Hepatocyte (in vitro differentiated cells): ENCODE measurements at regions not wholly inside any gene's neighbourhood (a gene's known extent, or its start where the extent isn't known, plus 50 kb on each side); places are given as distances from the start of the nearest gene placed in this dataset.
"Not testable (repeated sequence)": the region's sequence is repeated elsewhere in the genome, so short reads cannot be mapped to it uniquely, and the experiment has no call there.

Experiments
- DNase-seq: peaks from one replicate; pipeline ENCODE4 v3.0.0-alpha.2; 2016; ENCODE audit warnings: low spot score
- H2AFZ ChIP-seq: fragments of 200-600 bp; sonication (generic); 2 replicates; pipeline ENCODE4 v1.6.0; 2016; ENCODE audit warnings: antibody characterized with exemption, mild to moderate bottlenecking
- H3K27ac ChIP-seq: fragments of 200-600 bp; sonication (generic); 2 replicates; pipeline ENCODE4 v1.5.1; 2016; ENCODE audit warnings: mild to moderate bottlenecking
- H3K27me3 ChIP-seq: fragments of 200-600 bp; sonication (generic); 2 replicates; pipeline ENCODE4 v1.6.1; 2016
- H3K36me3 ChIP-seq: fragments of 200-600 bp; sonication (generic); replicated peaks from 2 replicates; pipeline ENCODE4 v1.5.1; 2016; ENCODE audit warnings: low read depth; ENCODE audit not compliant: insufficient read depth
- H3K4me1 ChIP-seq: fragments of 200-600 bp; sonication (generic); 2 replicates; pipeline ENCODE4 v1.5.1; 2016; ENCODE audit warnings: mild to moderate bottlenecking, moderate library complexity; ENCODE audit not compliant: insufficient read depth
- H3K4me2 ChIP-seq: fragments of 200-600 bp; sonication (generic); 2 replicates; pipeline ENCODE4 v1.6.0; 2016
- H3K4me3 ChIP-seq: fragments of 200-600 bp; sonication (generic); 2 replicates; pipeline ENCODE4 v1.5.1; 2016; ENCODE audit warnings: mild to moderate bottlenecking
- H3K79me2 ChIP-seq: fragments of 200-600 bp; sonication (generic); 2 replicates; pipeline ENCODE4 v1.6.0; 2017; ENCODE audit warnings: mild to moderate bottlenecking
- H3K9me2 ChIP-seq: fragments of 200-600 bp; sonication (generic); replicated peaks from 2 replicates; pipeline ENCODE4 v1.6.0; 2017; ENCODE audit warnings: mild to moderate bottlenecking; ENCODE audit not compliant: insufficient read depth
- H3K9me3 ChIP-seq: fragments of 200-600 bp; sonication (generic); 2 replicates; pipeline ENCODE4 v1.5.1; 2016; ENCODE audit warnings: low read depth, mild to moderate bottlenecking
- H4K20me1 ChIP-seq: fragments of 200-600 bp; sonication (generic); 2 replicates; pipeline ENCODE4 v1.6.0; 2016; ENCODE audit warnings: mild to moderate bottlenecking; ENCODE audit not compliant: insufficient read depth, poor library complexity, severe bottlenecking
- EZH2 ChIP-seq: fragments of 200-600 bp; sonication (generic); IDR thresholded peaks from 2 replicates; pipeline ENCODE4 v1.6.1; 2016; ENCODE audit warnings: antibody characterized with exemption, mild to moderate bottlenecking, borderline replicate concordance
- EZH2phosphoT487 ChIP-seq: fragments of 200-600 bp; sonication (generic); IDR thresholded peaks from one replicate; pipeline ENCODE4 v1.6.1; 2018; ENCODE audit warnings: antibody characterized with exemption, mild to moderate bottlenecking, low read depth, moderate library complexity; ENCODE audit not compliant: unreplicated experiment, severe bottlenecking
- WGBS: methylation state at CpG from one replicate; pipeline ENCODE4 v1.1.6; 2016; ENCODE audit warnings: low lambda C conversion rate; ENCODE audit errors: missing lambda C conversion rate; 5-methylcytosine and 5-hydroxymethylcytosine counted together
- TF ChIP-seq, protein P1 (sequence below): fragments of 200-600 bp; sonication (generic); IDR thresholded peaks from 2 replicates; pipeline ENCODE4 v1.5.1; 2016; ENCODE audit warnings: antibody characterized with exemption, mild to moderate bottlenecking; ENCODE audit not compliant: poor library complexity

- WGBS = 88% methylated on average over 2 of the region's 2 CpGs
- H3K27ac ChIP-seq = no peak overlapping the region
- H3K79me2 ChIP-seq = no peaks in the 10 kb centered on the region
- H3K9me2 ChIP-seq = no peaks in the 10 kb centered on the region
- TF ChIP-seq, protein P1, sequence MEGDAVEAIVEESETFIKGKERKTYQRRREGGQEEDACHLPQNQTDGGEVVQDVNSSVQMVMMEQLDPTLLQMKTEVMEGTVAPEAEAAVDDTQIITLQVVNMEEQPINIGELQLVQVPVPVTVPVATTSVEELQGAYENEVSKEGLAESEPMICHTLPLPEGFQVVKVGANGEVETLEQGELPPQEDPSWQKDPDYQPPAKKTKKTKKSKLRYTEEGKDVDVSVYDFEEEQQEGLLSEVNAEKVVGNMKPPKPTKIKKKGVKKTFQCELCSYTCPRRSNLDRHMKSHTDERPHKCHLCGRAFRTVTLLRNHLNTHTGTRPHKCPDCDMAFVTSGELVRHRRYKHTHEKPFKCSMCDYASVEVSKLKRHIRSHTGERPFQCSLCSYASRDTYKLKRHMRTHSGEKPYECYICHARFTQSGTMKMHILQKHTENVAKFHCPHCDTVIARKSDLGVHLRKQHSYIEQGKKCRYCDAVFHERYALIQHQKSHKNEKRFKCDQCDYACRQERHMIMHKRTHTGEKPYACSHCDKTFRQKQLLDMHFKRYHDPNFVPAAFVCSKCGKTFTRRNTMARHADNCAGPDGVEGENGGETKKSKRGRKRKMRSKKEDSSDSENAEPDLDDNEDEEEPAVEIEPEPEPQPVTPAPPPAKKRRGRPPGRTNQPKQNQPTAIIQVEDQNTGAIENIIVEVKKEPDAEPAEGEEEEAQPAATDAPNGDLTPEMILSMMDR = no peak
- TF ChIP-seq EZH2phosphoT487 (no peak), EZH2 (no peak)
- no peaks in the 10 kb centered on the region for H3K36me3 ChIP-seq
- H3K4me2 ChIP-seq = no peak overlapping the region
- H3K27me3 ChIP-seq = no peaks in the 10 kb centered on the region
- H3K4me3 ChIP-seq = no peak overlapping the region
- DNase-seq = no peak
- H2AFZ ChIP-seq = no peak overlapping the region
- H4K20me1 ChIP-seq = no peaks in the 10 kb centered on the region
- H3K9me3 ChIP-seq = no peaks in the 10 kb centered on the region
- no peaks in the 10 kb centered on the region for H3K4me1 ChIP-seq
Measured at GRCh38 chr21:32829504-32829903, 57.9 kb upstream of the PAXBP1 start.

DNA sequence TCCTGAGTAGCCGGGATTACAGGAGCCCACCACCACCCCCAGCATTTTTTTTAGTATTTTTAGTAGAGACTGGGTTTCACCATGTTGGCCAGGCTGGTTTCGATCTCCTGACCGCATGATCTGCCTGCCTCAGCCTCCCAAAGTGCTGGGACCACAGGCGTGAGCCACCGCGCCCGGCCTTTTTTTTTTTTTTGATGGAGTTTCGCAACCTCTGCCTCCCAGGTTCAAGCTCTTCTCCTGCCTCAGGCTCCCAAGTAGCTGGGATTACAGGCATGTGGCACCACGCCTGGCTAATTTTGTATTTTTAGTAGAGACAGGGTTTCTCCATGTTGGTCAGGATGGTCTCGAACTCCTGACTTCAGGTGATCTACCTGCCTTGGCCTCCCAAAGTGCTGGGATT lies 60.2 kb upstream of the PAXBP1 start:
- not testable (repeated sequence) for H2AFZ ChIP-seq, H3K9me3 ChIP-seq, H3K9me2 ChIP-seq, H3K27ac ChIP-seq, H3K4me3 ChIP-seq, H3K4me2 ChIP-seq, H3K27me3 ChIP-seq, H3K79me2 ChIP-seq, H3K36me3 ChIP-seq, H3K4me1 ChIP-seq, DNase-seq, H4K20me1 ChIP-seq
- WGBS = 89% methylated on average over 10 of the region's 10 CpGs

DNA sequence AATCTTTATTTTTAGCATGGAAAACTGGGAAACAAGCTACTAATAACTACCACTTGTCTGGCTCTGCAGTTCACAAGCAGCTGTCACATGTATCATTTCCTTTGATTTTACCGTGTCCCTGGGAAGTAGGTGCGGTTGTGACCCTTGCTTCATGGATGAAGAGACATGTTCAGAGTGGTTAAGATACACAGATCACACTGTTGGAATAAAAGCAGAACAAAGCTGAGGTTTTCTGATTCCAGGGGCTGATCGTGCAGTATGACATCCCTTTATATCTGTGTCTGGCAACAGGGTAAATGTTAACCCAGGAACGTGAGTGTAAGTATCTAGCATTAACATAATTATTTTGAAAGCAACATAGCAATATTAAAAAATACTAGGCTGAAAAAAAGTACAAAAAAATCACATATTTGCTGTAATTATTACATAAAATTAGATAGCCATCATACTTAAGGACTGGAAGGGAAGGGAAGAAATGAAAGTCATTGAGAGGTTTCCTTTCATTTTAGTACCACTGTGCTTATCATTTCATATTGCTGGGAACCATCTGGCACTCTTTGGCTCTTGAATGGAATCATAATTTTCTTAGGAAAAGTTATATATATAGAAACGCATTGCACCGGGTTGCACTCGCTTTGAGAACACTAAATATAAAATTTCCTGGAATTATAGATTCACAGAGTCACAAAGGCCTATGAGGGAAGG lies 62.8 kb upstream of the PAXBP1 start:
- Histone ChIP-seq H3K36me3 (no peaks in the 10 kb centered on the region), H3K27ac (no peak overlapping the region), H3K4me3 (no peak overlapping the region), H3K9me3 (no peaks in the 10 kb centered on the region), H2AFZ (no peak overlapping the region), H3K79me2 (no peaks in the 10 kb centered on the region), H4K20me1 (no peaks in the 10 kb centered on the region), H3K4me2 (no peak overlapping the region), H3K9me2 (no peaks in the 10 kb centered on the region), H3K27me3 (peaks cover 4% of the 10 kb centered on the region), H3K4me1 (no peaks in the 10 kb centered on the region)
- WGBS = 91% methylated on average over 7 of the region's 7 CpGs
- TF ChIP-seq EZH2phosphoT487 (no peak), EZH2 (no peak)
- TF ChIP-seq, protein P1 = no peak
- no peak for DNase-seq

GRCh38 chr21:32834916-32835235 lies 63.3 kb upstream of the PAXBP1 start:
- no peaks in the 10 kb centered on the region for H3K36me3 ChIP-seq
- TF ChIP-seq, protein P1 = no peak
- TF ChIP-seq EZH2 (no peak), EZH2phosphoT487 (no peak)
- H3K9me3 ChIP-seq = no peaks in the 10 kb centered on the region
- H3K4me3 ChIP-seq = no peak overlapping the region
- WGBS = 63% methylated on average over 5 of the region's 5 CpGs
- H3K27ac ChIP-seq = no peak overlapping the region
- H3K9me2 ChIP-seq = no peaks in the 10 kb centered on the region
- H3K4me1 ChIP-seq = no peaks in the 10 kb centered on the region
- no peak overlapping the region for H2AFZ ChIP-seq
- no peak overlapping the region for H3K4me2 ChIP-seq
- peaks cover 4% of the 10 kb centered on the region for H3K27me3 ChIP-seq
- no peak for DNase-seq
- H4K20me1 ChIP-seq = no peaks in the 10 kb centered on the region
- no peaks in the 10 kb centered on the region for H3K79me2 ChIP-seq
